IMR-90 (cell line): ENCODE measurements at regions not wholly inside any gene's neighbourhood (a gene's known extent, or its start where the extent isn't known, plus 50 kb on each side); places are given as distances from the start of the nearest gene placed in this dataset.

Experiments used
- ATAC-seq: fragments of 200-7000 bp; cut with Tn5 transposase; 2 replicates; pipeline ENCODE4 v1.9.1; 2020; ENCODE audit warnings: low read depth, mild to moderate bottlenecking, moderate library complexity
- BruUV-seq: library from RNA; stranded (reverse); fragments of 400-500 nt; replicated peaks from 2 replicates; lab custom pipeline; 2021; lab: Mats Ljungman, UMichigan
- CTCF ChIA-PET: fragments of 300-600 bp; formaldehyde crosslinking; extraction: SDS; loops from one replicate; lab custom pipeline; 2021; ENCODE audit warnings: antibody characterized with exemption; lab: Yijun Ruan, JAX
- POLR2A ChIA-PET: fragments of 300-600 bp; sonication (Branson Sonifier 250); formaldehyde crosslinking; loops from one replicate; lab custom pipeline; 2022; ENCODE audit warnings: antibody characterized with exemption; ENCODE audit not compliant: unreplicated experiment; lab: Charles Lee
- DNase-seq: peaks from one replicate; pipeline ENCODE4 v3.0.0; 2013
- H2AFZ ChIP-seq: replicated peaks from 2 replicates; pipeline ENCODE3; 2013; ENCODE audit warnings: low read length, mild to moderate bottlenecking; ENCODE audit not compliant: poor library complexity
- H2AK5ac ChIP-seq: 2 replicates; pipeline ENCODE4 v1.6.1; 2013; ENCODE audit warnings: low read depth, low read length, inconsistent platforms
- H2AK9ac ChIP-seq: replicated peaks from 2 replicates; pipeline ENCODE3; 2013; ENCODE audit warnings: mild to moderate bottlenecking, low read depth, low read length, moderate library complexity; ENCODE audit not compliant: poor library complexity
- H2BK120ac ChIP-seq: 2 replicates; pipeline ENCODE4 v1.6.1; 2013; ENCODE audit warnings: low read depth, low read length, inconsistent platforms
- H2BK15ac ChIP-seq: 3 replicates; pipeline ENCODE4 v1.6.1; 2013; ENCODE audit warnings: low read depth, low read length, inconsistent platforms
- H2BK20ac ChIP-seq: 2 replicates; pipeline ENCODE4 v1.6.1; 2013; ENCODE audit warnings: low read depth, mild to moderate bottlenecking, inconsistent platforms, low read length, moderate library complexity
- H2BK5ac ChIP-seq: 2 replicates; pipeline ENCODE4 v1.6.1; 2013; ENCODE audit warnings: mild to moderate bottlenecking, low read depth, low read length, inconsistent platforms; ENCODE audit not compliant: poor library complexity, severe bottlenecking
- H3K14ac ChIP-seq: replicated peaks from 2 replicates; pipeline ENCODE4 v1.6.1; 2013; ENCODE audit warnings: low read depth, low read length, inconsistent platforms
- H3K18ac ChIP-seq: 2 replicates; pipeline ENCODE4 v1.6.1; 2013; ENCODE audit warnings: low read depth, low read length, control low read depth
- H3K23ac ChIP-seq: 2 replicates; pipeline ENCODE4 v1.6.1; 2013; ENCODE audit warnings: low read depth, low read length, inconsistent platforms
- H3K27ac ChIP-seq: 2 replicates; pipeline ENCODE4 v1.5.1; 2013; ENCODE audit warnings: mild to moderate bottlenecking, control low read depth, low read length; ENCODE audit not compliant: insufficient read depth
- H3K27me3 ChIP-seq: 2 replicates; pipeline ENCODE4 v1.6.1; 2013; ENCODE audit warnings: low read length; ENCODE audit not compliant: control insufficient read depth, insufficient read depth
- H3K36me3 ChIP-seq: 2 replicates; pipeline ENCODE4 v1.6.1; 2013; ENCODE audit warnings: low read length, mixed read lengths; ENCODE audit not compliant: control insufficient read depth, insufficient read depth
- H3K4ac ChIP-seq: 2 replicates; pipeline ENCODE4 v1.6.1; 2013; ENCODE audit warnings: low read depth, low read length, inconsistent platforms
- H3K4me1 ChIP-seq: 2 replicates; pipeline ENCODE4 v1.6.1; 2013; ENCODE audit warnings: low read length, mixed read lengths; ENCODE audit not compliant: control insufficient read depth, insufficient read depth
- H3K4me2 ChIP-seq: 2 replicates; pipeline ENCODE4 v1.6.1; 2013; ENCODE audit warnings: low read depth, mild to moderate bottlenecking, control low read depth, low read length, moderate library complexity
- H3K4me3 ChIP-seq: 2 replicates; pipeline ENCODE4 v1.5.1; 2013; ENCODE audit warnings: low read depth, mild to moderate bottlenecking, control low read depth, low read length, moderate library complexity; ENCODE audit not compliant: insufficient read depth
- H3K56ac ChIP-seq: 2 replicates; pipeline ENCODE4 v1.6.1; 2013; ENCODE audit warnings: low read length, inconsistent platforms; ENCODE audit not compliant: insufficient read depth; ENCODE audit errors: extremely low read depth
- H3K79me1 ChIP-seq, 2 experiments: 2 replicates each; pipeline ENCODE4 v1.6.1; 2013; ENCODE audit warnings: low read length in 2 of 2, inconsistent platforms in 1 of 2, low read depth in 1 of 2
- H3K9ac ChIP-seq: 2 replicates; pipeline ENCODE4 v1.6.1; 2013; ENCODE audit warnings: low read depth, low read length, control low read depth
- H3K9me1 ChIP-seq: 2 replicates; pipeline ENCODE4 v1.6.1; 2013; ENCODE audit warnings: low read length, inconsistent platforms; ENCODE audit not compliant: insufficient read depth
- H3K9me3 ChIP-seq: 2 replicates; pipeline ENCODE4 v1.6.1; 2013; ENCODE audit warnings: low read length; ENCODE audit not compliant: control insufficient read depth, insufficient read depth
- H4K20me1 ChIP-seq: 2 replicates; pipeline ENCODE4 v1.6.1; 2013; ENCODE audit warnings: low read length, inconsistent platforms; ENCODE audit not compliant: insufficient read depth
- H4K5ac ChIP-seq: 2 replicates; pipeline ENCODE4 v1.6.1; 2013; ENCODE audit warnings: mild to moderate bottlenecking, low read depth, low read length, control low read depth
- H4K8ac ChIP-seq, 2 experiments: 2 replicates each; pipeline ENCODE4 v1.6.1; 2013; ENCODE audit warnings: low read depth in 2 of 2, low read length in 2 of 2, control low read depth in 1 of 2, inconsistent platforms in 1 of 2
- H4K91ac ChIP-seq: 2 replicates; pipeline ENCODE4 v1.6.1; 2013; ENCODE audit warnings: low read depth, low read length, inconsistent platforms; ENCODE audit not compliant: insufficient read depth
- CEBPB ChIP-seq: IDR thresholded peaks from 2 replicates; pipeline ENCODE4 v1.6.1; 2012; ENCODE audit warnings: low read depth, low read length, improper control_type of control experiment
- FOS ChIP-seq: fragments of 150-350 bp; IDR thresholded peaks from 2 replicates; pipeline ENCODE4 v1.6.1; 2016; ENCODE audit warnings: low read depth, low read length
- NFE2L2 ChIP-seq: fragments of 150-350 bp; IDR thresholded peaks from 2 replicates; pipeline ENCODE4 v1.6.1; 2016; ENCODE audit warnings: low read depth, mild to moderate bottlenecking, low read length
- RAD21 ChIP-seq: IDR thresholded peaks from 2 replicates; pipeline ENCODE4 v1.6.1; 2012; ENCODE audit warnings: low read length, improper control_type of control experiment
- WGBS, 2 experiments: methylation state at CpG; one replicate each; pipeline versions ENCODE4 v1.1.5 to v1.1.7; 2013; ENCODE audit warnings: missing lambda C conversion rate in 2 of 2; ENCODE audit not compliant: insufficient read length in 1 of 2; ENCODE audit errors: extremely low coverage in 2 of 2; 5-methylcytosine and 5-hydroxymethylcytosine counted together
- dilution Hi-C: fragments of 300-500 bp; cut with HindIII; formaldehyde crosslinking; loops from one replicate; pipeline ENCODE4 v1.14.3; 2018; ENCODE audit warnings: low sequenced_read_pairs; ENCODE audit not compliant: unreplicated experiment
- in situ Hi-C: fragments of 300-500 bp; cut with MboI; formaldehyde crosslinking; loops from 3 replicates; pipeline ENCODE4 v1.14.3; 2019; ENCODE audit warnings: low sequenced_read_pairs, inconsistent platforms, mixed read lengths
- intact Hi-C: fragments of 100-400 bp; cut with micrococcal nuclease; formaldehyde crosslinking; loops from 2 replicates; pipeline ENCODE4 v1.10.0; 2022

GRCh38 chr3:106120356-106120755 lies 251.5 kb upstream of the CBLB start:
- no peak overlapping the region for H4K8ac ChIP-seq
- dilution Hi-C loops (no loop called here), in situ Hi-C loops (no loop called here), intact Hi-C loops (loop anchor here (10.0 kb wide), 1 partner anchor 436 kb away; no protein-coding TSS in a partner anchor)
- H3K4ac ChIP-seq = no peak overlapping the region
- H3K9ac ChIP-seq = no peak overlapping the region
- H2BK20ac ChIP-seq = no peak overlapping the region
- no CpG with 5 or more reads among the region's 4 CpGs for WGBS, 2 experiments
- H2AK9ac ChIP-seq = no peak overlapping the region
- H3K36me3 ChIP-seq = no peaks in the 10 kb centered on the region
- H3K56ac ChIP-seq = no peak overlapping the region
- no peak overlapping the region for H2BK15ac ChIP-seq
- H2AK5ac ChIP-seq = no peak overlapping the region
- H4K91ac ChIP-seq = no peak overlapping the region
- no peak overlapping the region for H3K4me3 ChIP-seq
- ATAC-seq = peak; percentile 51; the same call in 1 of the 2 replicates
- H3K23ac ChIP-seq = no peak overlapping the region
- peaks cover 3% of the 10 kb centered on the region; the same call in 1 of the 2 replicates for H3K4me1 ChIP-seq
- H3K27ac ChIP-seq = no peak overlapping the region
- H3K79me1 ChIP-seq = no peaks in the 10 kb centered on the region
- POLR2A ChIA-PET = no interaction called here
- DNase-seq = peak; percentile 70
- H2BK5ac ChIP-seq = peak overlapping the region; percentile 7
- no peak overlapping the region for H3K4me2 ChIP-seq
- no peak overlapping the region for H2AFZ ChIP-seq
- BruUV-seq = no TSS peak
- no peak overlapping the region for H4K5ac ChIP-seq
- H3K9me3 ChIP-seq = no peaks in the 10 kb centered on the region
- H3K9me1 ChIP-seq = no peaks in the 10 kb centered on the region; the same call in 1 of the 2 replicates
- no peaks in the 10 kb centered on the region for H4K20me1 ChIP-seq
- H3K27me3 ChIP-seq = no peaks in the 10 kb centered on the region
- CTCF ChIA-PET = no interaction called here
- H3K14ac ChIP-seq = no peak overlapping the region
- no peak overlapping the region for H2BK120ac ChIP-seq
- H3K18ac ChIP-seq = peak overlapping the region; percentile 20; the same call in 1 of the 2 replicates
- TF ChIP-seq FOS = 0 out of 2 replicates have a peak, but pooled peaks have one; percentile 8
- no peak for TF ChIP-seq NFE2L2
- TF ChIP-seq CEBPB = 0 out of 2 replicates have a peak, but pooled peaks have one; percentile 7
- TF ChIP-seq RAD21 = peak; percentile 1
